ENCODE measurements at regions not wholly inside any gene's neighbourhood (a gene's known extent, or its start where the extent isn't known, plus 50 kb on each side); places are given as distances from the start of the nearest gene placed in this dataset.

DNA sequence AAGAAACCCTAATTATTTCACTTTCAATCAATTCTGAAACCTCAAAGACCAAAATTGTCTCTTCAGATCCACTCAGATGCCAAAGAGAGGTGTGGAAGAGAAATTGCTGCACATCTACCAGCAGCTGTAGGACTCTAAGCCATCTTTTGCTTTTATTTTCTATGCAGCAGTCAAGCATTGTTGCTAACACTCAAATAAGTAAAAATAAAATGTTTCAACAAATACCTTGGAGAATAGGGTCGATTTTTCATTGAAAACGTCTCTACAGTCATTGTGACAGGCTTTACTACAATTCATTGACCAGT is 66.4 kb upstream of the CFAP20DC start:
- DNase-seq: no peak

DNA sequence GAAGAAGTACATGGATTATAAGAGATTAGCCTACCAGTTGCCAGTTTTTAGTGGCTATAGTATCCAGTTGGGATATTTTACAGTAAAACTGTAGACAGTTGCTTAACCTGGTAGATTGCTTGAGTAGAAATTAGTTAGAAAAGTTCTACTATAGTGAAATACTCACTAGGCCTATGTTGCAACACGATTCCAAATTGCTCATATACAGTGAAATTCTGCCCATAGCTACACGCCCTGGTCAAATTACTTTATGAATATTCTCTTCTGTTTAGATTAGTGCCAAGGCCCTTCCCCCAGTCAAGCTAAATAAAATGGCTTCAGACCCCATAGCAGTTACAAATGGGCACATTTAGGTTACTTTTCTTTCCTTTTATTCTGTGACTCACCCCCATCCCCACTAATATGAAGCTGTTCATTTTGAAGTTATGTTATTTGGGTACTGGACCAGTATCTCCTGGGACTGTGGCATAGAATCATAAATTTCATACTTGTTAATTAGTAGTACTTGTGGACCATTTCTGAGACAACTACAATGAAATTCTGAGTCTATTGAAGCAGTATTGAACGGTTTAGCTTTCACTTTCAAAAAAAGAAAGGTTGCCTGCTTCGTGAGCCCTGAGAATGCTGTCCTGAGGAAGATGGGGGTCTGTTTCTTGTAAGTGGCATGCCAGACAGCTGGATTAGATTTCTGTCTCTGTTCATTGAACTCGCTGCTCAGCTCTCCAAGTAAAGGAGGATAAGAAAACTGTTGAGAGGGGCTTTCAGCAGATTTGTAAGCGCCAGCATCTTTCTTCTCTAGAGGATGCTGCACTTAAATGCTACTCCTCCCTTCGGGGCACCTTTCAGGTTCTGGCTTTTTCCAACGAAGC is 65.8 kb upstream of the CFAP20DC start:
- no peak for DNase-seq

DNA sequence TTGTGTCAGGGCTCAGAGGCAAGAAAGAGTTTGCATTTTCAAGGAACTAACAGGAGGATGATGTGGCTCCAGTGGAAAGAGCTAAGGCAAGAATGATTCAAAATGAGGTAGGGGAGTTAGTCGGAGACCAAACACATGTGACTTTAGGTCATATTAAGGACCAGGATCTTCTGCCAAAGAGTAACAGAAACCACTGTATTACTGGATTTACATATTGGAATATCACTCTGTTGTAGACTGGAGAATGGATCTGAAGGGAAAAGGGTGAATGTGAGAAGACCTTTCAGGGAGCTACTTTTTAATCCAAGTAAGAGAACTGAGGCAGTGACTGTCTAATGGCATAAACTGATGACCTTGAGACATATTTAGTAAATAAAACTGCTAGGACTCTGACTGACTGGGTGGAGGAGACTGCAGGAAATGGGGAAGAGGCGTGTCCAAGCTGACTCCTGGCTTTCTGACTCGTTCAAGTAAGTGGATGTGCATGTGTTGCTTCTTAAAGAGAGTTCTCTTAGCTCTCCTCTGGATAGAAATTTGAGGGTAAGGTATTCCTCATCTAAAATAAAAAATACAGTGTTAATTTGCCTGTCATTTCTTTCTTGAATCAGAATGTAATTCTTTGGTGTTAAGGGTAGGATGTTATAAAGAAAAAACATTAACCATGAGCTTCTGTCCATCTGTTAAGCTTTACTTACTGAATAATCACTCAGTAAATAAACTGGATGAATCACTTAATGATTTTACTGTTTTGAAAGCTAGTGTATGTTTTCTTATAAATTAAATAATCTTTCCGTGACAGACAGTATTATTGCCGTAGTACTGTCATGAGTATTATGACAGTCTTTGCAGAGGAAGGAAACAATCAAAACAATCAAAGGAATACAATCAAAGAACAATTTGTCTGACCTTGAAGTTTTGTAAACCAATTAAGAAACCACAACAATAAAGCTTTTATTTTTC is 58.3 kb upstream of the CFAP20DC start:
- no peak for DNase-seq

DNA sequence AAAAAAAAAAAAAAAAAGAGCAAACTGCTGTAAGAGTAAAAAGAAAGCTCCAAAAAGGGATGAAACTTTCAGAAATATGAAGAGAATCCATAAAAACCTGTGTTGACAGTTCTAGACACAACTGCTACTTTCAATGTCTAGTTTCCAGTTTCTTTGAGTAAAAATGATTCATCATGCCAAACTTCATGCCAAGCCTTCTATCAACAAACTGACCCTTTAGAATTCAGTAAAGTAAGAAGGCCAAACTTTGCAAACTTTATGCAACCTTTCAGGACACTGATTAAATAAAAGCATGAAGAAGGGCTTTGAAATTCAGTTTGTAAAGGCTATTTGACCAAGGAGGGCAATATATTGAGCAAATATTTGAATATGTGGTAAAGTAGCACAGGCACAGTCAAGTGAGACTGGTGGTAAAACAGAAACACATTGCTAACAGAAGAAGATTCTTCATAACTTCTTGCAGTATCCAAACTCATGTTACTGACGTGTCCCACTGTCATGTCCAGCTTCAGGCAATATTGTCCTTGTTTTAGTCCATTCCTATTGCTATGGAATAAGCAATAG is 56.3 kb upstream of the CFAP20DC start:
- no peak for DNase-seq

DNA sequence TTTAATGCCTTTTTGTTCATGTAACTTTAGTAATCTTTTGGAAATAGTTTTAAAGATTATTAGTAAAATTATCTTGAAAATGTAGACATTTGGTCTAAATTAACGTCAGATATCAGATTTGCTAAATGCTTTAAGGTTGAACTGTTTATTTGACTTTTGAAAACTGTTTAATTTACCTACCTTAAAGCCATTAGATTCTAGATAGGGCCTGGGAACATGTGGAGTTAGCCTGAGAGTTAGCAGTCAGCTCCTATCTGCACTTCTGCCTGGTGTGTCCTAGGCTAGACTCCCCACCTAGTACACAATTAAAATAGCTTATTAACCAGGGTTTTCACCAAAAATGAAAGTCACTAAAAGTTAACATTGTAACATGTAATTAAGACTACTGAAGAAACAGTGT is 53.7 kb upstream of the CFAP20DC start:
- no peak for DNase-seq

DNA sequence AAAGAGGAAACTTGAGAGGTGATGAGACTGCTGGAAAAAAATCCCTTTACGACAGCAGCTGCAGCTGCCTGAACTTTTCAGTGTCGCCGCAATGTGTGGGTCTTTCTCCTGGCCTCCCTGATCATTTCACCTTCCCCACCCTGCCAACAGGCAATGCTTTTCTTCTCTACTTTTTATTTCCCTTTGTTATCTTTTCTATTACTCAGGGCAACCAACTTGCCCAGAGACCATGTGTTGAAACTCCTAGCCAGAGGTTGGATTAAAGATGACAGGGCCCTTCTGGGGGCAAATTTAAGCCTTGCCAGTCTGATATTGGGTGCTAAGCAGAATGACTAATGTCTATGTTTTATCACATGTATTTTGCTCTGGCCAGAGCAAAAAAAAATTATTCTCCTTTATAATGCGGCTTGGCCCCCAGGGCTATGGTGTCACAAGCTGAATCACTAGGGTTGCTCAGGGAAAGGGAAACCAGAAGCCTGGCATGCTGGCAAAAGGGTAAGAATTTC is 51.5 kb upstream of the CFAP20DC start:
- no peak for DNase-seq
